Neural cell (in vitro differentiated cells): ENCODE measurements at regions not wholly inside any gene's neighbourhood (a gene's known extent, or its start where the extent isn't known, plus 50 kb on each side); places are given as distances from the start of the nearest gene placed in this dataset.

ENCODE experiments used
- H2AFZ ChIP-seq: fragments of 200-600, 300-800 bp; sonication (generic), shearing (Covaris generic); 2 replicates; pipeline ENCODE4 v1.6.0; 2014; ENCODE audit warnings: low read depth, mild to moderate bottlenecking, antibody characterized with exemption, low read length, moderate library complexity
- H3F3A ChIP-seq: fragments of 200-600 bp; shearing (Covaris generic); 2 replicates; pipeline ENCODE4 v1.6.1; 2016; ENCODE audit warnings: mild to moderate bottlenecking, moderate library complexity, mixed read lengths, antibody characterized with exemption, low read length; ENCODE audit not compliant: insufficient read depth, poor library complexity, severe bottlenecking
- H3K27ac ChIP-seq: fragments of 200-600, 300-800 bp; sonication (generic), shearing (Covaris generic); 2 replicates; pipeline ENCODE4 v1.5.1; 2014; ENCODE audit warnings: mild to moderate bottlenecking, low read length, moderate library complexity
- H3K27me3 ChIP-seq: fragments of 300-800, 200-600 bp; sonication (generic), shearing (Covaris generic); 2 replicates; pipeline ENCODE4 v1.6.0; 2014; ENCODE audit warnings: mild to moderate bottlenecking, low read depth, low read length, moderate library complexity; ENCODE audit not compliant: insufficient read depth
- H3K36me3 ChIP-seq: fragments of 300-800, 200-600 bp; sonication (generic), shearing (Covaris generic); 2 replicates; pipeline ENCODE4 v1.5.1; 2014; ENCODE audit warnings: mild to moderate bottlenecking, antibody characterized with exemption, low read length, moderate library complexity; ENCODE audit not compliant: insufficient read depth
- H3K4me2 ChIP-seq: fragments of 300-800, 200-600 bp; sonication (generic), shearing (Covaris generic); 2 replicates; pipeline ENCODE4 v1.6.0; 2014; ENCODE audit warnings: mild to moderate bottlenecking, low read length
- H3K4me3 ChIP-seq: fragments of 300-800, 200-600 bp; sonication (generic), shearing (Covaris generic); 2 replicates; pipeline ENCODE4 v1.5.1; 2014; ENCODE audit warnings: mild to moderate bottlenecking, low read length, moderate library complexity
- H3K79me2 ChIP-seq: fragments of 200-600 bp; shearing (Covaris generic); replicated peaks from 2 replicates; pipeline ENCODE4 v1.6.0; 2014; ENCODE audit warnings: mild to moderate bottlenecking, low read length, moderate library complexity; ENCODE audit not compliant: insufficient read depth
- H3K9ac ChIP-seq: fragments of 300-800, 200-600 bp; sonication (generic), shearing (Covaris generic); 2 replicates; pipeline ENCODE4 v1.6.1; 2016; ENCODE audit warnings: mild to moderate bottlenecking, low read length, mixed read lengths
- H3K9me2 ChIP-seq: fragments of 200-600 bp; shearing (Covaris generic); 2 replicates; pipeline ENCODE4 v1.6.1; 2016; ENCODE audit warnings: mild to moderate bottlenecking, low read length, mixed read lengths; ENCODE audit not compliant: insufficient read depth
- H3K9me3 ChIP-seq: fragments of 200-600, 300-800 bp; sonication (generic), shearing (Covaris generic); 2 replicates; pipeline ENCODE4 v1.6.1; 2016; ENCODE audit warnings: mild to moderate bottlenecking, mixed run types, low read length, moderate library complexity, mixed read lengths
- H4K20me1 ChIP-seq: fragments of 200-600 bp; shearing (Covaris generic); 2 replicates; pipeline ENCODE4 v1.6.1; 2016; ENCODE audit warnings: mild to moderate bottlenecking, mixed run types; ENCODE audit not compliant: insufficient read depth
- CTCF ChIP-seq: fragments of 450-650 bp; IDR thresholded peaks from 2 replicates; pipeline ENCODE4 v1.5.1; 2014; ENCODE audit warnings: antibody characterized with exemption, mild to moderate bottlenecking, moderate library complexity; ENCODE audit not compliant: poor library complexity, severe bottlenecking
- EP300 ChIP-seq: fragments of 450-650 bp; conservative IDR thresholded peaks from 2 replicates; pipeline ENCODE4 v1.6.1; 2014; ENCODE audit warnings: antibody characterized with exemption, mild to moderate bottlenecking, moderate library complexity; ENCODE audit not compliant: poor library complexity, severe bottlenecking
- EZH2 ChIP-seq: fragments of 200-600, 300-800 bp; shearing (Covaris generic), sonication (generic); IDR thresholded peaks from 2 replicates; pipeline ENCODE4 v1.6.1; 2014; ENCODE audit warnings: antibody characterized with exemption, low read length, borderline replicate concordance, mild to moderate bottlenecking; ENCODE audit not compliant: insufficient read depth, poor library complexity, severe bottlenecking
- MXI1 ChIP-seq: fragments of 450-650 bp; conservative IDR thresholded peaks from 2 replicates; pipeline ENCODE4 v1.6.1; 2014; ENCODE audit warnings: antibody characterized with exemption, mild to moderate bottlenecking; ENCODE audit not compliant: poor library complexity, severe bottlenecking
- POLR2AphosphoS5 ChIP-seq: IDR thresholded peaks from 2 replicates; pipeline ENCODE4 v1.6.1; 2012
- RAD21 ChIP-seq: fragments of 450-650 bp; conservative IDR thresholded peaks from 2 replicates; pipeline ENCODE4 v1.6.1; 2014; ENCODE audit warnings: antibody characterized with exemption, mild to moderate bottlenecking, moderate library complexity
- REST ChIP-seq: IDR thresholded peaks from 2 replicates; pipeline ENCODE4 v1.6.1; 2012; ENCODE audit warnings: borderline replicate concordance
- SMC3 ChIP-seq: fragments of 450-650 bp; conservative IDR thresholded peaks from 2 replicates; pipeline ENCODE4 v1.6.1; 2014; ENCODE audit warnings: antibody characterized with exemption, mild to moderate bottlenecking, moderate library complexity; ENCODE audit not compliant: poor library complexity
- TAF1 ChIP-seq: IDR thresholded peaks from 2 replicates; pipeline ENCODE4 v1.6.1; 2012; ENCODE audit warnings: low read depth

DNA sequence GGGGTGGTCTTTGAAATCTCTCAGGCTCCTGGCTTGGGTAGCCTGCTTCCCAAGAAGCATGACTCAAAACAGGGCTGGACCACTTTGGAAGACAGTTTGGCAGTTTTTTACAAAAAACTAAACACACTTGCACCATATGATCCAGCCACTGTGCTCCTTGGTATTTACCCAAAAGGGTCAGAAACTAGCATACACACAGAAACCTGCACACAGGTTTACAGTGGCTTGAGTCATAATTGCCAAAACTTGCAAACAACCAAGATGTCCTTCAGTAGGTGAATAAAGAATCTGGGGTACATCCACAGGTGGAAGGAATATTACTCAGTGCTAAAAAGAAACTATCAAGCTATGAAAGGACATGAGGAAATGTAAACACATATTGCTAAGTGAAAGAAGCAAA lies 323.2 kb upstream of the CDH5 start:
- Histone ChIP-seq H3K4me3 (no peak overlapping the region), H3K9me3 (no peaks in the 10 kb centered on the region), H3K79me2 (no peaks in the 10 kb centered on the region), H3K9me2 (peaks cover 2% of the 10 kb centered on the region), H3F3A (no peaks in the 10 kb centered on the region), H3K27ac (no peak overlapping the region), H3K27me3 (no peaks in the 10 kb centered on the region), H3K9ac (no peak overlapping the region), H2AFZ (no peak overlapping the region), H3K4me2 (no peak overlapping the region), H4K20me1 (no peaks in the 10 kb centered on the region), H3K36me3 (no peaks in the 10 kb centered on the region)
- no peak for TF ChIP-seq RAD21
- no peak for TF ChIP-seq POLR2AphosphoS5
- no peak for TF ChIP-seq REST
- TF ChIP-seq TAF1 = no peak

DNA sequence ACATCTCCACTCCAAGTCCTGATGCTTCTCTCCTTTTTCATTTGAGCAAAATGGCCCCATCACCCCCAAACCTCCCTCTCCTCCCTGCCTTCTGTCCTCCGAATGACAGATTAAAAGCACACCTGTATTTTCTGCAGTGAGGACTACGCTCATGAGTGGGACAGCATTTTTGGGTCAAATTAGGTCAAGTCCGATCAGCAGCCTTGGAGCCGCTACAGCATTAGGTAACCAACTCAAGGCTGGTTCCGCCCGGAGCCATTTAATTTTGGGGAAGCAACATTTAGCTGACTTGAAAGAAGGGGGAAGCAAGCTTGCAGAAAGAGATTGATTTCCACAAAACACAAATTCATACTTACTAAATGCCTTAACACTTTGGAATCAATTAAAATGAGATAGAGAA lies 324.1 kb upstream of the CDH5 start:
- Histone ChIP-seq H3K4me3 (no peak overlapping the region), H4K20me1 (no peaks in the 10 kb centered on the region), H3K4me2 (no peak overlapping the region), H3K9me3 (no peaks in the 10 kb centered on the region), H3K27ac (no peak overlapping the region), H3F3A (no peaks in the 10 kb centered on the region), H3K36me3 (no peaks in the 10 kb centered on the region), H3K9ac (no peak overlapping the region), H3K27me3 (no peaks in the 10 kb centered on the region), H3K79me2 (no peaks in the 10 kb centered on the region), H3K9me2 (no peaks in the 10 kb centered on the region), H2AFZ (no peak overlapping the region)
- no peak for TF ChIP-seq TAF1
- TF ChIP-seq SMC3 = no peak
- TF ChIP-seq POLR2AphosphoS5 = no peak
- TF ChIP-seq RAD21 = no peak
- TF ChIP-seq EP300 = no peak
- no peak for TF ChIP-seq REST
- TF ChIP-seq EZH2 = no peak
- no peak for TF ChIP-seq CTCF
- TF ChIP-seq MXI1 = no peak
